Spinal cord (tissue), 9 donors: ENCODE measurements at regions not wholly inside any gene's neighbourhood (a gene's known extent, or its start where the extent isn't known, plus 50 kb on each side); places are given as distances from the start of the nearest gene placed in this dataset.
A peak's percentile ranks its signal among the peaks of the same experiment; 100 is the strongest.
"Not testable (repeated sequence)": the region's sequence is repeated elsewhere in the genome, so short reads cannot be mapped to it uniquely, and the experiment has no call there.

Experiments
- DNase-seq, 6 donors: peaks; one replicate each; pipeline versions ENCODE4 v3.0.0 to v3.0.0-alpha.2; 2013 to 2015; ENCODE audit warnings: low spot score in 6 of 6, low read depth in 4 of 6
- H3K27ac ChIP-seq: one replicate; pipeline ENCODE4 v1.5.1; 2013; ENCODE audit warnings: low read depth, low read length, control low read depth
- H3K27me3 ChIP-seq: one replicate; pipeline ENCODE4 v1.6.1; 2013; ENCODE audit warnings: low read length; ENCODE audit not compliant: control insufficient read depth, insufficient read depth
- H3K36me3 ChIP-seq: one replicate; pipeline ENCODE4 v1.6.1; 2013; ENCODE audit warnings: low read length; ENCODE audit not compliant: control insufficient read depth, insufficient read depth
- H3K4me1 ChIP-seq: one replicate; pipeline ENCODE4 v1.6.1; 2013; ENCODE audit warnings: low read length; ENCODE audit not compliant: control insufficient read depth, insufficient read depth
- H3K4me3 ChIP-seq: one replicate; pipeline ENCODE4 v1.5.1; 2013; ENCODE audit warnings: low read depth, low read length, control low read depth
- H3K9me3 ChIP-seq: one replicate; pipeline ENCODE4 v1.6.1; 2013; ENCODE audit warnings: low read length; ENCODE audit not compliant: control insufficient read depth, insufficient read depth
- WGBS: methylation state at CpG from one replicate; pipeline ENCODE4 v1.1.5; 2013; ENCODE audit warnings: missing lambda C conversion rate; ENCODE audit not compliant: insufficient coverage; 5-methylcytosine and 5-hydroxymethylcytosine counted together
- donor health status: healthy.

DNA sequence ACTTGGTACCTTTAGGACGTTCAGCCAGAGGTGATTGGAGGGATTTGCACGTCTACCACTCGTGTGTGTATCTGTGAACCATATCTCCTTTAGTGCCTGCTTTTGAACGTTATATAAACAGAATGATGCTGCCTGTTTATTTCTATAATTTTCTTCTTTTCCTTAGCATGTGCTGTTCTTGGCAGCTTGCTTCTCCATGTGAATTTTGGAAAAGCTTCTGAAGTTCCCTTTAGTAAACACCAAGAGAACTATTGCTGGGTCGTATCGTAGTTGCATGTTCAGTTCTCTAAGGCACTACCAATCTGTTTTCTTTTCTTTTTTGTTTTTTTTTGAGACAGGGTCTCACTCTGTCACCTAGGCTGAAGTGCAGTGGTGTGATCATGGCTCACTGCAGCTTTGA is 73.8 kb upstream of the FANCC start:
- not testable (repeated sequence) for H3K4me3 ChIP-seq, H3K9me3 ChIP-seq, H3K36me3 ChIP-seq, H3K4me1 ChIP-seq, H3K27me3 ChIP-seq, H3K27ac ChIP-seq
- DNase-seq = peak in 1 of 6 donors; percentile 26
- 75% methylated on average over 2 of the region's 6 CpGs for WGBS

DNA sequence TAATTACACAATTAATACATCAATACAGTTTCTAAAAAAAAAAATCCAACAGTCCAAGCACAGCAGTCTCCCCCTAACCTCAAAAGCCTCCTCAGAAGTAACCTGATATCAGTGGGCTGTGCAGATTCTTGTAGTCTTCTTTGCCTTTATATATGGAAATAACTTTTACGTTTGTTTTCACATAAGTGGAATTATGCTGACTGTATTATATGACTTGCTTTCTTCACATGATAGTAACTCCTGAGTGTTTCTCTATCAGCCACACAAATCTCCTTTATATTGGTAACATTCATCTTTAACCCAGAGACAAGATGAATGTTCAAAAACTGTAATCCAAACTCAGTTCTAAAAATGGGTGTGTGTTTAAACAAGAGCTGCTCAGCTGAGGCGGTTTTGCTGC is 71.9 kb upstream of the FANCC start:
- no peak for DNase-seq
- H3K27me3 ChIP-seq = no peaks in the 10 kb centered on the region

DNA sequence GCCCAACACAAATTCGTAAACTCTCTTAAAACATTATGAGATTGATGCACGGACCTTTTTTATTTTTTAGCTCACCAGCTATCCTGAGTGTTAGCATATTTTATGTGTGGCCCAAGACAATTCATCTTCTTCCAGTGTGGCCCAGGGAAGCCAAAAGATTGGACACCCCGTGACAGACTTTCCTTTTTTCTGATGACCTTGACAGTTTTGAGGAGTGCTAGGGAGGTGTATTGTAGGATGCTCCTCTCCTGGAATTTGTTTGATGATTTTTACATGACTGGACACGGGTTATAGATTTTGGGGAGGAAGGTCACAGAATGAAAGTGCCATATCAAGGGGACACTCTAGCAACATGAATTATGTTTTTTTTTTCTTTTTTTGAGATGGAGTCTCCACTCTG is 69.3 kb upstream of the FANCC start:
- DNase-seq = no peak
- H3K36me3 ChIP-seq = no peaks in the 10 kb centered on the region
- no peak overlapping the region for H3K4me3 ChIP-seq
- WGBS = 88% methylated on average over 4 of the region's 4 CpGs
- H3K27me3 ChIP-seq = no peaks in the 10 kb centered on the region
- no peaks in the 10 kb centered on the region for H3K9me3 ChIP-seq
- no peaks in the 10 kb centered on the region for H3K4me1 ChIP-seq
- H3K27ac ChIP-seq = no peak overlapping the region

More for the DNA sequence above, 71.9 kb upstream of the FANCC start:
- H3K27ac ChIP-seq = no peak overlapping the region
- WGBS = 58% methylated on average over 1 of the region's 2 CpGs
- no peaks in the 10 kb centered on the region for H3K4me1 ChIP-seq
- H3K4me3 ChIP-seq = no peak overlapping the region
- no peaks in the 10 kb centered on the region for H3K9me3 ChIP-seq
- H3K36me3 ChIP-seq = no peaks in the 10 kb centered on the region

DNA sequence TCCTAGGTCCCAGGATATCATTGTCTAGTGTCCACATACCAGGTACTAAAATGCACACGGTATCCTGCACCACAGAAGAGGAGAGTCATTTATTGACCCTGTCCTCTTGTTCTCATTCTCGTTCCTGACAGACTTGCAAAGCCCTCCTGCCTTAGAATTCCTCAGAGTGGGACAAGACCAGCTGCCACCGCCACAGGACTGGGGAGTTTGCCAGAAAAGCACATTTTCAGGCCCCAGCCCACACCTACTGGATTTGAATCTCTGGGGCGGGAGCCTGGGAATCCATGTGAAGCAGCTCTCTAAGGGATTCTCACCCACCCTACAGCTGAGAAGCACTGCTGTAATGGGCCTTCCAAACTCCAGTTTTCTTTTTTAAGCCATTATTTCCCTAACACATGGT is 68.0 kb upstream of the FANCC start:
- Histone ChIP-seq H3K4me1 (no peaks in the 10 kb centered on the region), H3K36me3 (no peaks in the 10 kb centered on the region), H3K9me3 (no peaks in the 10 kb centered on the region), H3K27ac (no peak overlapping the region), H3K27me3 (no peaks in the 10 kb centered on the region), H3K4me3 (no peak overlapping the region)
- WGBS = 60% methylated on average over 3 of the region's 4 CpGs
- DNase-seq = peak in 1 of 6 donors; percentile 9

DNA sequence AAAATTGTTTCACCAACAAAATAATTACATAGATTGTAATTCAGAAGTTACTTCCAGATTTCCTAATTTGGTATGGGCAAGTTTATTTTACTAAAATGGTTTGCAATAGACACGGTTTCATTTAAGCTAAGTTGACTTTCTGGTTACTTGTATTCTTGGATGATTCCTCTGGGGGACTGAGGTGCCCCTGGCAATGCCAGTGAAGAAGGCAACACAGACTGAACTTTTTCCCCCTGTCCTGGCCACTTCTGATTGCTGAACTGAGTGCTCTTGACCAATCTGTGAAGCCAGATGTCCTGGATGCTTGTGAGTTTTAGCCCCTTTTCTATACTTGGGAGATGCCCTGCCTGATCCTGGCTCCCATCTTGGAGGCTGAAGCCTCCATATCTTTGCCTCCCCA is 66.3 kb upstream of the FANCC start:
- H3K9me3 ChIP-seq = no peaks in the 10 kb centered on the region
- no peak for DNase-seq
- no peak overlapping the region for H3K27ac ChIP-seq
- 89% methylated on average over 1 of the region's 1 CpG for WGBS
- no peaks in the 10 kb centered on the region for H3K27me3 ChIP-seq
- H3K4me3 ChIP-seq = no peak overlapping the region
- H3K4me1 ChIP-seq = no peaks in the 10 kb centered on the region
- no peaks in the 10 kb centered on the region for H3K36me3 ChIP-seq

DNA sequence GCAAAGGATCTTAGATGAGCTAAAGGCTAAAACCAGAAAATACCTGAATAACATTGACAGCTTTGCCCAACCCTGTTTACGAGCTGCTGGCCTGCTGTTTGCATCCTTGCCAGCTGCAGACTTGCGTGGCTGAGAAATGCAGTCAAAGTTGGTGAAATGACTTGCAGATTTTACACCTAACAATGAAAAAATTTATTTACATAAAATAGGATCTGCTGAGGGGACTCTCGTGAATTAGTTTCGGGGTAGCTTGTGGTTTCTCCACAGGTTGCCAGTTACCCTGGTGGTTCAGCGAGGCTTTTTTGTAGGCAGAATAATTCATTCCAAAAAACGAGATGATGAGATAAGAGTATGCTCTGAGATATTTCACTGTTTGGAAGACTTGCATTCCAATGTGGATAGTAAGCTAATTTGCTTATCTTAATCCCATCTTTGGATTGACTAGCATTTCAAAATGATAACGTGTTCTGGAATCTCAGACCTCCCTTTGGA is 65.7 kb upstream of the FANCC start:
- no peaks in the 10 kb centered on the region for H3K4me1 ChIP-seq
- H3K9me3 ChIP-seq = no peaks in the 10 kb centered on the region
- DNase-seq = no peak
- 83% methylated on average over 4 of the region's 7 CpGs for WGBS
- H3K36me3 ChIP-seq = no peaks in the 10 kb centered on the region
- no peak overlapping the region for H3K27ac ChIP-seq
- H3K27me3 ChIP-seq = no peaks in the 10 kb centered on the region
- H3K4me3 ChIP-seq = no peak overlapping the region

DNA sequence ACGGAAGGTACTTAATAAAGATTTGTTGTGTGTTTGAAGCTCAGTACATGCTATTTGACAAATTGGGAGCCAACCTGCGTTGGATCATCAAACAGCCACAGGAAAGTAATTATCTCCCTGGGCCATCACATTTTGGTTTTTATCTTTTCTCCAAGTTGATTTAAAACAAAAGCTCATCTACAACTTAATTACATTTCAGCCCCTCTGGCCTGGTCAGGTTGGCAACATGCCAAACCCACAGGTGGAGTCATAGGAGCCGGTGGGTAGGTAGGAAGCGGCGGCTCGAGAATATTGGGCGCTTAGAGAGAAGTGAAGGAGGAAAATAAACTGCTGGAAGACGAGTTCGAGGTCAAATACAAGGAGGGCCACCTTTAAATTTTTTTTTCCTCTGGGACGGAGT is 64.9 kb upstream of the FANCC start:
- no peak overlapping the region for H3K27ac ChIP-seq
- H3K4me1 ChIP-seq = no peaks in the 10 kb centered on the region
- no peak overlapping the region for H3K4me3 ChIP-seq
- 83% methylated on average over 6 of the region's 10 CpGs for WGBS
- no peaks in the 10 kb centered on the region for H3K36me3 ChIP-seq
- H3K27me3 ChIP-seq = no peaks in the 10 kb centered on the region
- DNase-seq = peak in 1 of 6 donors; percentile 54
- H3K9me3 ChIP-seq = no peaks in the 10 kb centered on the region

DNA sequence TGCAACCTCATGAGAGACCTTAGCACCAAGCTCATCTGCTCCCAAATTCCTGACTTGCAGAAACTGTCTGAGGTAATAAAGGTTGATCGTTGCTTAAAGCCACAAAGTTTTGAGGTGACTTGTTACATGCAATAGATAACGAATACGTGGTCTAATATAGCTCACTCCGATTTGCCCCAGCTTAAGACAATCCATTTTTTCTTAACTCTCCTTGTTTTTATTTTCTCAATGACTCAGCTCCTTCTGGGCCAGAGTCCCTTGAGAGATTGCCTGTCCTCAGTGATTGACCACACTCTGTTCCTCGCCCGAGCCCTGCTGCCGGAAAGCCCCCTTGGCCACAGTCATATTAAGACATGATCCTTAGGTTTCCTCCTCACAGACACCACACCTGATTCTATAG is 63.7 kb upstream of the FANCC start:
- Histone ChIP-seq H3K27me3 (no peaks in the 10 kb centered on the region), H3K36me3 (no peaks in the 10 kb centered on the region), H3K4me3 (no peak overlapping the region), H3K27ac (no peak overlapping the region), H3K4me1 (no peaks in the 10 kb centered on the region), H3K9me3 (no peaks in the 10 kb centered on the region)
- DNase-seq = no peak
- 89% methylated on average over 6 of the region's 7 CpGs for WGBS

DNA sequence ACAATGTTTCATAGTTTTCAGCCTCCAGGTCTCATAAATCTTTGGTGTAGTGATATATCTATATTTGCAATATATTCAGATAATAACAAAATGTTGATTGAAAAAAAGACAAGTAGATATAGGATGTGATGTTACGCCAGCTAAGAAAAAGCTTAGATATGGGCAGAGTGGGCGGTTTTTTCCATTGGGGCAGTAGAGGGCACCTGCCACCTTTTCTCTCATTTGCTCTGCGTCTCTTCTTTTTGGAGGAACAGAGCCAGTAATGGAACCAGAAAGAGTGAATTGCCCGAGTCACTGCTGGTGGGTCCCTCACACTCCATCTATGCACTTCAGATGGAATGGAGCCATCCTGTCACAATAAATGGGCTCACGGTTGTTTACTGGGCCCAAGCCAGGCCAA is 62.1 kb upstream of the FANCC start:
- peak in 1 of 6 donors; percentile 11 for DNase-seq
- Histone ChIP-seq H3K4me1 (no peaks in the 10 kb centered on the region), H3K9me3 (no peaks in the 10 kb centered on the region), H3K36me3 (no peaks in the 10 kb centered on the region), H3K4me3 (no peak overlapping the region), H3K27me3 (no peaks in the 10 kb centered on the region), H3K27ac (no peak overlapping the region)
- WGBS = 52% methylated on average over 2 of the region's 5 CpGs

DNA sequence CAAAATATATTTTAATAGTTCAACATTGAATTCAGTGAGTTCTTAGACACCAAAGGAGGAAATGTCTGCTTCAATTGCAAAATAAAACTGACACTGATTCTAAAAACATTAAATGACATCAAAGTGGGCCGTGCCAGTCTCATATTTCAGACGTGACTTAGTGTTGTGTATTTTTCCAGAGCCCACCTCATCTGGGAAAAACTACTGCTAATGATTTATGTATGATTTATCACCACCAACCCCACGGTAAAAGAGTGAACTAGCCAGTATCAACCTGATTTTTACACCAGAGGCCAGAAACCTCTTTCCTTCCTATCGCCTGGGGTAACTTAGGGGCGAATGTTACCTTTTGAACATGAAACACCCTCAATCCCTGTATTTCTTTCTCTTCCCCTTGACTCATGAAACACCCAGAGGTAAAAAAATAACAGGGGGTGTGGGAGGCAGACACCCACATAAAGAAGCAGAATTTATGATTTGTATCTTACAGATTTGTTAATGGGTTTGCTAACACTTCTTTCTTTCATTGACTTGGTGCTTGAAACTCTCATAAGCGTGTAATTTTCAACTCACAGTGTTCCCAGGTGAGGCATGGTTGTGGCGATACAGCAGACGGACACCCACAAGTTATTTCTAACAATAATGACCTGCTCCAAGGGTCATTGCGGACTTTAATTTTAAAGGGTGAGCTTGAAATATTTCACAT is 56.4 kb upstream of the FANCC start:
- WGBS = 20% methylated on average over 1 of the region's 9 CpGs
- Histone ChIP-seq H3K36me3 (no peaks in the 10 kb centered on the region), H3K27ac (no peak overlapping the region), H3K4me3 (no peak overlapping the region), H3K27me3 (no peaks in the 10 kb centered on the region), H3K4me1 (no peaks in the 10 kb centered on the region), H3K9me3 (no peaks in the 10 kb centered on the region)
- DNase-seq = no peak
